ENCODE measurements at regions not wholly inside any gene's neighbourhood (a gene's known extent, or its start where the extent isn't known, plus 50 kb on each side); places are given as distances from the start of the nearest gene placed in this dataset.
"Not testable (repeated sequence)": the region's sequence is repeated elsewhere in the genome, so short reads cannot be mapped to it uniquely, and the experiment has no call there.

DNA sequence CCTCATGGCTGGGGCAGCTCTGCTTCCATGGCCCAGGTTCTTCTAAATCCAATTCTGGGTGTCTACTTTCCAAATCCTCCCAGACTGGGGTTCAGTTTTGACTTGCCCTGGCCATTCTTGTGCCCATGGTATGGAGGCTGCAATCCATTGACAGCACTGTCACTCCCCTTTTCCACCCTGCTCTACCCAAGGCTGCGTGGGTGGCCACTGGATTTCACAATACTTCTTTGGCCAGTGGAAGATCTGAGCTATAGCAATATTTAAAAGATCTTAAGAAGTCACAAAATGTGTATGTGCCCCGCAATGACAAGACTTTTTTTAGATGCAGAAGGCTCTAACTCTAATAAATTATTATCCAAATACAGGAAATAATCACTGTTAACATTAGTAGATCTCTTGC lies 329.4 kb upstream of the CCL2 start:
- H3K36me3 ChIP-seq: no peaks in the 10 kb centered on the region
- TF ChIP-seq POLR2A (IDR thresholded peaks at IDR 0.05): no peak
- TF ChIP-seq, protein P1, sequence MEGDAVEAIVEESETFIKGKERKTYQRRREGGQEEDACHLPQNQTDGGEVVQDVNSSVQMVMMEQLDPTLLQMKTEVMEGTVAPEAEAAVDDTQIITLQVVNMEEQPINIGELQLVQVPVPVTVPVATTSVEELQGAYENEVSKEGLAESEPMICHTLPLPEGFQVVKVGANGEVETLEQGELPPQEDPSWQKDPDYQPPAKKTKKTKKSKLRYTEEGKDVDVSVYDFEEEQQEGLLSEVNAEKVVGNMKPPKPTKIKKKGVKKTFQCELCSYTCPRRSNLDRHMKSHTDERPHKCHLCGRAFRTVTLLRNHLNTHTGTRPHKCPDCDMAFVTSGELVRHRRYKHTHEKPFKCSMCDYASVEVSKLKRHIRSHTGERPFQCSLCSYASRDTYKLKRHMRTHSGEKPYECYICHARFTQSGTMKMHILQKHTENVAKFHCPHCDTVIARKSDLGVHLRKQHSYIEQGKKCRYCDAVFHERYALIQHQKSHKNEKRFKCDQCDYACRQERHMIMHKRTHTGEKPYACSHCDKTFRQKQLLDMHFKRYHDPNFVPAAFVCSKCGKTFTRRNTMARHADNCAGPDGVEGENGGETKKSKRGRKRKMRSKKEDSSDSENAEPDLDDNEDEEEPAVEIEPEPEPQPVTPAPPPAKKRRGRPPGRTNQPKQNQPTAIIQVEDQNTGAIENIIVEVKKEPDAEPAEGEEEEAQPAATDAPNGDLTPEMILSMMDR (IDR thresholded peaks at IDR 0.05): no peak
- no peak for DNase-seq
- no peaks in the 10 kb centered on the region for H3K4me1 ChIP-seq
- H3K27ac ChIP-seq: no peak overlapping the region
- H3K9me3 ChIP-seq: no peaks in the 10 kb centered on the region
- no peaks in the 10 kb centered on the region for H3K27me3 ChIP-seq
- no peak overlapping the region for H3K4me3 ChIP-seq

- H3K27me3 ChIP-seq: no peaks in the 10 kb centered on the region
- H3K27ac ChIP-seq: no peak overlapping the region
- no peak overlapping the region for H3K4me3 ChIP-seq
- no peak for DNase-seq
- no peak for TF ChIP-seq POLR2A (IDR thresholded peaks at IDR 0.05)
- TF ChIP-seq, protein P1 (IDR thresholded peaks at IDR 0.05): peak in 1 of 6 experiments; percentile 14
- H3K9me3 ChIP-seq: no peaks in the 10 kb centered on the region
- no peaks in the 10 kb centered on the region for H3K4me1 ChIP-seq
- H3K36me3 ChIP-seq: no peaks in the 10 kb centered on the region
Measured at GRCh38 chr17:33927732-33928133, 327.4 kb upstream of the CCL2 start.

GRCh38 chr17:33929181-33929724 lies 325.8 kb upstream of the CCL2 start:
- no peak for DNase-seq
- Histone ChIP-seq H3K27me3 (no peaks in the 10 kb centered on the region), H3K4me3 (no peak overlapping the region), H3K36me3 (no peaks in the 10 kb centered on the region), H3K9me3 (no peaks in the 10 kb centered on the region), H3K27ac (no peak overlapping the region), H3K4me1 (no peaks in the 10 kb centered on the region)
- TF ChIP-seq, protein P1 (IDR thresholded peaks at IDR 0.05): no peak
- no peak for TF ChIP-seq POLR2A (IDR thresholded peaks at IDR 0.05)

DNA sequence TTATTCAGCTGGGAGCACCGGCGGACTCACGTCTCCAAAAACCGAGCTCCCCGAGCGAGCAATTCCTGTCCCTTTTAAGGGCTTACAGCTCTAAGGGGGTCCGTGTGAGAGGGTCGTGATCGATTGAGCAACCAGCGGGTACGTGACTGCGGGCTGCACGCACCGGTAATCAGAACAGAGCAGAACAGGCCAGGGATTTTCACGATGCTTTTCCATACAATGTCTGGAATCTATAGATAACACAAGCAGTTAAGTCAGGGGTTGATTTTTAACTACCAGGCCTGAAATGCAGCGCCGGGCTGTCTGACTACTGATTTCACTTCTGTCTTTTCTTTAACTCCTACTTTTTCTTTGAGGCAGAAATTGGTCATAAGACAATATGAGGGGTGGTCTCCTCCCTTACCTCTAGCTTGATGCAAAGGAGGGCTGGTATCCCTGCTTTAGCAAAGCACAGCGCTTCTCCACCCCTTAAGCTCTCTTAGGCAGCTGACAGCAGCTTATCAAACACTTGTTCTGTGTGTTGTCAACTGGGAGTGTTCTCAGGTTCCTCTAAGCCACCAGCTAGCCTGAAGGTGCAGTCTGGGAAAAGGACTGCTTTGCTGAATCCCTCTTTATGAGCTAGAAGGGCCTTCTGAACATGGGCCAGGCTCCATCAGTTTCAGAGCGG lies 323.8 kb upstream of the CCL2 start:
- H3K4me1 ChIP-seq, H3K9me3 ChIP-seq, H3K27me3 ChIP-seq, H3K27ac ChIP-seq, DNase-seq, H3K4me3 ChIP-seq, H3K36me3 ChIP-seq: not testable (repeated sequence)

- no peak for TF ChIP-seq POLR2A (IDR thresholded peaks at IDR 0.05)
- TF ChIP-seq, protein P1 (IDR thresholded peaks at IDR 0.05): no peak
- DNase-seq: no peak
- no peak overlapping the region for H3K4me3 ChIP-seq
- no peaks in the 10 kb centered on the region for H3K4me1 ChIP-seq
- no peaks in the 10 kb centered on the region for H3K27me3 ChIP-seq
- H3K27ac ChIP-seq: no peak overlapping the region
- no peaks in the 10 kb centered on the region for H3K36me3 ChIP-seq
- H3K9me3 ChIP-seq: no peaks in the 10 kb centered on the region
Measured at GRCh38 chr17:33932996-33933395, 322.1 kb upstream of the CCL2 start.

GRCh38 chr17:33933576-33933975 lies 321.5 kb upstream of the CCL2 start:
- no peaks in the 10 kb centered on the region for H3K27me3 ChIP-seq
- TF ChIP-seq, protein P1 (IDR thresholded peaks at IDR 0.05): no peak
- TF ChIP-seq POLR2A (IDR thresholded peaks at IDR 0.05): no peak
- H3K36me3 ChIP-seq: no peaks in the 10 kb centered on the region
- H3K9me3 ChIP-seq: no peaks in the 10 kb centered on the region
- no peak overlapping the region for H3K27ac ChIP-seq
- H3K4me1 ChIP-seq: no peaks in the 10 kb centered on the region
- no peak overlapping the region for H3K4me3 ChIP-seq
- DNase-seq: no peak

Measured in Peyer's patch (tissue), 4 donors.